HG03135 (cell line): ENCODE measurements at regions not wholly inside any gene's neighbourhood (a gene's known extent, or its start where the extent isn't known, plus 50 kb on each side); places are given as distances from the start of the nearest gene placed in this dataset.
"Not testable (repeated sequence)": the region's sequence is repeated elsewhere in the genome, so short reads cannot be mapped to it uniquely, and the experiment has no call there.

ENCODE experiments used
- ATAC-seq: cut with Tn5 transposase; IDR thresholded peaks from one replicate; pipeline ENCODE4 v1.9.1; 2021; ENCODE audit warnings: mild to moderate bottlenecking, moderate library complexity; ENCODE audit not compliant: unreplicated experiment

DNA sequence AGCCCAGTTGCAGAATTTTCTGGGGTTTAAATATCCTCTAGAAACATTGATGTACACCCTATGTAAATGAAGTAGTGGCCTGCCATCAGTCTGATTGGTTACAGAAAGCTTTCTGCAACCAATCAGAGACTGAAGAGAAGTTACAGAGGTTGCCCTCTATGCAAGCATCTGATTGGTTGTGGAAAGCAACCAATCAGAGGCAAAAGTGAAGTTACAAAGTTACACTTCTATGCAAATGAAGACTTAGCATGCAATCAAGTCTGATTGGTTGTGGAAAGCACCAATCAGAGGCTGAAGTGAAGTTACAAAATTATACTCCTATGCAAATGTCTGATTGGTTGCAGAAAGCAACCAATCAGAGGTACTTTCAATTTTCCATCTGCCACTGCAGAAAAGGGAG lies 51.9 kb upstream of the USP9X start:
- no peak for ATAC-seq

- not testable (repeated sequence) for ATAC-seq
Measured at GRCh38 chrX:41034902-41035301, 50.3 kb upstream of the USP9X start.
